GM21723 (cell line): ENCODE measurements at regions not wholly inside any gene's neighbourhood (a gene's known extent, or its start where the extent isn't known, plus 50 kb on each side); places are given as distances from the start of the nearest gene placed in this dataset.
"Not testable (repeated sequence)": the region's sequence is repeated elsewhere in the genome, so short reads cannot be mapped to it uniquely, and the experiment has no call there.

Experiments used
- ATAC-seq: cut with Tn5 transposase; IDR thresholded peaks from one replicate; pipeline ENCODE4 v1.9.1; 2021; ENCODE audit warnings: mild to moderate bottlenecking, moderate library complexity; ENCODE audit not compliant: unreplicated experiment

GRCh38 chr4:12612876-12613275 lies 871.3 kb downstream of the RAB28 start:
- no peak for ATAC-seq

GRCh38 chr4:12609212-12609875 lies 874.8 kb downstream of the RAB28 start:
- ATAC-seq = not testable (repeated sequence)

DNA sequence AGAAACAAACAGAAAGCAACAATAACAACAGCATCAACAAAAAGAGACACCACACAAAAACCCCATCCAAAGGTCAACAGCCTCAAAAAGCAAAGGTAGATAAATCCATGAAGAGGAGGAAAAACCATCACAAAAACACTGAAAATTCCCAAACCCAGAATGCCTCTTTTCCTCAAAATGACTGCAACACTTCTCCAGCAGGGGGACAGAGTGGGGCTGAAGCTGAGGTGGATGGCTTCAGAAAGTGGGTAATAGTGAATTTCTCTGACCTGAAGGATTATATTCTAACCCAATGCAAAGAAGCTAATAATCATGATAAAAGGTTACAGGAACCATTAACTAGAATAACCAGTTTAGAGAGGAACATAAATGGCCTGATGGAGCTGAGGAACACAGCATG lies 888.2 kb downstream of the RAB28 start:
- no peak for ATAC-seq

DNA sequence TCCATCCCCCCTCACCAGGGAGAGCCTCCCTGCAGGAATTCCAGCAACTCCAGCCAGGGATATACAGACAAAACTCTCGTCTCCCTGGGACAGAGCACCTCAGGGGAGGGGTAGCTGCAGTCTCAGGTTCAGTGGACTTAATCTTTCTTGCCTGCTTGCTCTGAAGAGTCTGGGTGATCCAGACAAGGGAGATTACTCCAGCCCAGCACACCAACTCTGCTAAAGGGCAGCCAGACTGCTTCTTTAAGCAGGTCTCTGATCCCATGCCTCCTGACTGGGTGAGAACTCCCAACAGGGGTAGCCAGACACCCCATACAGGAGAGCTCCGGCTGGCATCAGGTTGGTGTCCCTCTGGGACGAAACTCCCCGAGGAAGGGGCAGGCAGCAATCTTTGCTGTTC lies 888.7 kb downstream of the RAB28 start:
- ATAC-seq = no peak

- no peak for ATAC-seq
These were observed 895.6 kb downstream of the RAB28 start for GRCh38 chr4:12588582-12588981.

- ATAC-seq = no peak
These were observed 897.7 kb downstream of the RAB28 start for GRCh38 chr4:12586242-12587006.

GRCh38 chr4:12584116-12584875 lies 899.8 kb downstream of the RAB28 start:
- ATAC-seq = no peak

GRCh38 chr4:12583275-12583674 lies 900.9 kb downstream of the RAB28 start:
- no peak for ATAC-seq

GRCh38 chr4:12580787-12581186 lies 903.4 kb downstream of the RAB28 start:
- no peak for ATAC-seq

DNA sequence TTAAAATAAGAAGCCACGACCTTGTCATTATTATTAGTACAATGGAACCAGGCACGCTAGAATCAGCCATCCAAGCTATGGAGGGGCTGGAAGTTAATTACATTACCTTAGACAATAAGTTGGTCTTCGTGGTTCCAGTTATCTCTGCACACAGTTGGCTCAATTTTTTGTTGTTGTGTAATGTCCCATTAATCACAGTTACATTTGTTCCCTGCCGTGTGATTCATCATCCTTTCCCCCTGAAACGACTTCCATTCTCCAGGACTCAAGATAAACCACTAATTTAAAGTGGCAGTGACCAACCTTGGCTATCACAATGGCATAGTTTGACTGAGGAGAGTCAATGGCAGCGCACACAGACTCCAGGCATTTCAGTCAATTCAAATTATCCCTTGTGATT lies 905.0 kb downstream of the RAB28 start:
- no peak for ATAC-seq

DNA sequence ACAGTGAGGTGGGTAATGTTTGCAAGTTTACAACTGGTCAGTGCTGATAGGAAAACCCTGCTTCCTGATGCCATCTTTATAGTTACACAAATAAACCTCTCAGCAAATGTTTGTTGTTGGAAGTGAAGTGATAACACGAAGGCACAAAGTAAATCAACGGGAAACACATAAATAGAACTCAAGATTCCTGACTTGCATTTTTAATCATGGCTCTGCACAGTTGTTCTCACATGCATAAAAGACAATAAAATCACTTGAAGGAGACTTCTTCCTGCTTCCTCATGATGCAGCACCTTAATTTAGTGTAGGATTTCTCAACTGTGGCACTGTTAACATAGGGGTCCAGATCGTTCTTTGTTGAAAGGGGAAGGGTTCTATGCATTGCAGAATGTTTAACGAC lies 907.7 kb downstream of the RAB28 start:
- no peak for ATAC-seq

DNA sequence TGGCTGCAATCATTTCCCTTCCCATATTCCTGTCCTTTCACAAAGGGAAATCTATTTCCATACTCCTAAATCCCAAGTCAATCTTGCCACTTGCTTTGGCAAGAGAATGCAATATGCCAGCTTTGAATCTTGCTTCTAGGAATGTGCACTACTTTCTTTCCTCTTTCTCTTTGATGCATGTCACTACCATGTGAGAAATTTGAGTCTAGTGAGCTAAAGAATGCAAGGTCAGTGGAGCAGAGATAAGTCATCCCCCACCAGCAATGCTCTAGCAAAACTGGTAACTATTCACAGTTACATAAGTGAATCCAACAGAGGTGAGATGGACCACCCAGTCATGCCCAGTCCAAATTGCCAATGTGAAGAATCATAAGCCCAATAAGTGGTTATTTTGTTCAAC lies 910.4 kb downstream of the RAB28 start:
- no peak for ATAC-seq

DNA sequence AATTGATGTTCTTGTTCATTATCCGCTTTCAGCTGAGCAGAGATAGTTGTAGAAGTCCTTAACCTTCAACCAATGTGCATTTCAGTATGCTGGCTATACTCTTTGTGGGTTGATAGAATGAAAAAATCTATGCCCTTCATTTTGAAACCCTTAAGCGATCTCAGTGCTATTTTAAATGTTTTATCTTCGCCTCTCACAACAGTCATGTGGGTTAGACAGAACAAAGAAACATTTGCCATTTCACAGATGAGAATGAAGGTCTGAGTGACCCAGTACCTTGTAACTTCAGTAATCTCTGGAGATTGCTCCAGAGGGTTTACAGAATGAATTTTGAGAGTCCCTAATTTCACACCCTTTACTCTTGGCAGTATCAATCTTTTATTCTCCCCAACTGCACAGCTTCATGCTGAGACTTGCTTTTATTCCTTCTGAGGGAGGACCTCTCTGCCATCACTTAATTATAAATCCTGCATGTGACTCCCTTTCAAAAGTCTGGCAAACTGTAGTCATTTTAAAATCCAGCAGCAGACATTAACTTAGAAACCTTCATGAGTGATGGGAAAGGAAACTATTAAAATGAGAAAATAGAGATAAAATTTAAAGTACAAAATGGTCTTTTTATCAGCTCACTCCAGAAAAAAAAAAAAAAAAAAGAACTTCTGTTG lies 921.5 kb downstream of the RAB28 start:
- no peak for ATAC-seq

- ATAC-seq = no peak
These were observed 922.1 kb downstream of the RAB28 start for GRCh38 chr4:12562021-12562420.

GRCh38 chr4:12555011-12555410 lies 929.1 kb downstream of the RAB28 start:
- ATAC-seq = no peak

GRCh38 chr4:12548678-12549077 lies 935.5 kb downstream of the RAB28 start:
- no peak for ATAC-seq

- no peak for ATAC-seq
These were observed 938.3 kb downstream of the RAB28 start for GRCh38 chr4:12545812-12546211.

- ATAC-seq = no peak
These were observed 946.0 kb downstream of the RAB28 start for GRCh38 chr4:12538162-12538561.

DNA sequence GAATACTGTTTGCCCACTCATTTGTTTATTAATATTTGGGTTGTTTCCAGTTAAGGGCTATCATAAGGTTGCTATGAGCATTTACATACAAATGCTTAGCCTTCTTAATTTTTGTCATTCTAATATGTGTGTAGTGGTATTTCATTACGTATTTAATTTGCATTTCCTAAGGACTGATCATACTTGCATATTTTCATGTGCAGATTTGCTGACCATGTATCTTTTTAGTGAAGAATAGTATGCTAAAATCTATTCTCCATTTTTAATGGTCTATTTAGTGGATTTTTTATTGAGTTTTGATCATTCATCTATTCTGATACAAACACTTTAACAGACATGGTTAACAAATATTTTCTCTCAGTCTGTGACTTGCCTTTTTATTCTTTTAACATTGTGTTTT lies 949.5 kb downstream of the RAB28 start:
- no peak for ATAC-seq

- ATAC-seq = no peak
These were observed 964.7 kb downstream of the RAB28 start for GRCh38 chr4:12519426-12519825.

DNA sequence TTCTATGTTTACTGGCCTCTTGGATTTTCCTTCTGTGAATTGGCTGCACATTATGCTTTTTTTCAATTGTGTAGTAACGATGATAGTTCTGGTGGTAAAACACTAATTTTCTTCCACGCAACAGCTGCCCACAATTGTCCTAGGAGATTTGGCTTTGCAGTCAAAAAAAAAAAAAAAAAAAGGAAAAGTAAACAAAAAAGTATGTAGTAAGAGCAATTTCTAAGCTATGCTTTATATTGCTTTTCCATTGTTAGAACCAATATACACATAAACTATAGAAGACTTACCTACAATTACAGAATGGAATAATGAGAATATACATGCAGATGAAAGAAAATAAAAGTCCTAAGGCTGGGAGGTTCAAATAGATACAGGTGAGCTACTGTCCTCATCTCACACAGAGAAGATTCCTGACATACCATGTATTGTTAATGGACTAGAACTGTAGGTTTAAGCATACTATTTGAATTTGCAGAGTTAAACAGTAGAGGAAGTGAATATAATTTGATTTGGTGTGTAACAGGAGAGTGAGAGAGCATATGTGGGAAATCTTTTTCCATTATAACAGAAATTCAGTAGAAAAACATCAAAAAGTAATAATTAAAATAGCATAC lies 976.2 kb downstream of the RAB28 start:
- ATAC-seq = no peak
